Right lobe of liver (tissue), 4 donors: ENCODE measurements at regions not wholly inside any gene's neighbourhood (a gene's known extent, or its start where the extent isn't known, plus 50 kb on each side); places are given as distances from the start of the nearest gene placed in this dataset.

Experiments used
- POLR2A ChIP-seq: fragments of 450-650 bp; IDR thresholded peaks from one replicate; pipeline ENCODE4 v1.6.1; 2017; ENCODE audit warnings: antibody characterized with exemption, mild to moderate bottlenecking
- TF ChIP-seq, protein P1 (sequence below), 4 donors: fragments of 200-600 bp in 3 of 4; fragments of 450-650 bp in 1 of 4; IDR thresholded peaks; one replicate each; pipeline versions ENCODE4 v1.5.1 to v1.8.0; 2016 to 2022; ENCODE audit warnings: antibody characterized with exemption in 4 of 4, mild to moderate bottlenecking in 2 of 4
- donor health status: DM: no; HTN: no; CAD: no.
- donor health status: DM: no; HTN: no; CAD: no.
- donor health status: DM: no; HTN: yes; CAD: no.

DNA sequence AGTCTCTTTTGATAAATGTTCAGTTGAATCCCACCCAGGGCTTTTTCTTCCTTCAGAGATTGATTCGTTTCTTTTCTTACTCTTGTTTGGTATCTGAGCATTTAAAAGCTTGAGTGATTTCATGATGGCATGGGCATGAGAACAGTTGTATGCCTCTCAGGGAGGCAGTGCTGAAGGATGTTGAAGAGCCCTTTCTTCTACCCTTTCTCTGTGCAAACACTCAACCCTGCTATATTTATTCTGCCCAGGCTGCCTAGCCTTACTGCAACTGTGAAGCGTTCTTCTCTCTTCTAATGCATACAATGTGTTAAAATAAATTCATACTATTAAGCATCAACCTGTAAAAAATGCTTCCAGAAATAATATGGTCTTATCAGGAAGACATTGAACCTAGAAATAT lies 367.6 kb upstream of the LCORL start:
- no peak for TF ChIP-seq POLR2A
- TF ChIP-seq, protein P1, sequence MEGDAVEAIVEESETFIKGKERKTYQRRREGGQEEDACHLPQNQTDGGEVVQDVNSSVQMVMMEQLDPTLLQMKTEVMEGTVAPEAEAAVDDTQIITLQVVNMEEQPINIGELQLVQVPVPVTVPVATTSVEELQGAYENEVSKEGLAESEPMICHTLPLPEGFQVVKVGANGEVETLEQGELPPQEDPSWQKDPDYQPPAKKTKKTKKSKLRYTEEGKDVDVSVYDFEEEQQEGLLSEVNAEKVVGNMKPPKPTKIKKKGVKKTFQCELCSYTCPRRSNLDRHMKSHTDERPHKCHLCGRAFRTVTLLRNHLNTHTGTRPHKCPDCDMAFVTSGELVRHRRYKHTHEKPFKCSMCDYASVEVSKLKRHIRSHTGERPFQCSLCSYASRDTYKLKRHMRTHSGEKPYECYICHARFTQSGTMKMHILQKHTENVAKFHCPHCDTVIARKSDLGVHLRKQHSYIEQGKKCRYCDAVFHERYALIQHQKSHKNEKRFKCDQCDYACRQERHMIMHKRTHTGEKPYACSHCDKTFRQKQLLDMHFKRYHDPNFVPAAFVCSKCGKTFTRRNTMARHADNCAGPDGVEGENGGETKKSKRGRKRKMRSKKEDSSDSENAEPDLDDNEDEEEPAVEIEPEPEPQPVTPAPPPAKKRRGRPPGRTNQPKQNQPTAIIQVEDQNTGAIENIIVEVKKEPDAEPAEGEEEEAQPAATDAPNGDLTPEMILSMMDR (IDR thresholded peaks at IDR 0.05), result no peak
